ENCODE measurements at regions not wholly inside any gene's neighbourhood (a gene's known extent, or its start where the extent isn't known, plus 50 kb on each side); places are given as distances from the start of the nearest gene placed in this dataset.

DNA sequence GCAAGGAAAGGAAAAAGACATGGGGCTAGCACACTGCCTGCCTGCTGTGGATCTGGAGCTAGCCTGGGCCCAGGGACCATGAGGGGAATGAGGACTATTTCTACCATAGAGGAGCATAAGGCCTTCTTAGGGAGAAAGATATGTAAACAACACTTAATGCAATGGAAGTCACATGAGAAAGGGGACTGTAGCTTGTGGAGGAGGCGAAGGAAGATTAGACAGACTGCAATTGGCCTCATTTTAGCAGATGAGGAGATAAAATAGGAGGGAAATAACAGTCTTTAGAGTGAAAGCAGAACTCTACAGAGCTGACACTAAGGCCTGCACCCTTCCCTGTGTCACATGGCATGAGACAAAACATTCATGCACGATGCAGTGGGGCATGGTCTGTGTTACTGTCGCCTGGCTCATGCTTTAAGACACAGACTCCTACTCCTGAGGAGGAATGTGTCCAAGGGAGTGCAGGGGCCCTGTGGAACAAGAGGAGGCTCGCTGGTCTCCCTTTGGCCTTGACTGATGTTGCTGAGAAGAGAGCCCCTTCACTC lies 829.3 kb upstream of the IGFBP3 start:
- no peak for DNase-seq

DNA sequence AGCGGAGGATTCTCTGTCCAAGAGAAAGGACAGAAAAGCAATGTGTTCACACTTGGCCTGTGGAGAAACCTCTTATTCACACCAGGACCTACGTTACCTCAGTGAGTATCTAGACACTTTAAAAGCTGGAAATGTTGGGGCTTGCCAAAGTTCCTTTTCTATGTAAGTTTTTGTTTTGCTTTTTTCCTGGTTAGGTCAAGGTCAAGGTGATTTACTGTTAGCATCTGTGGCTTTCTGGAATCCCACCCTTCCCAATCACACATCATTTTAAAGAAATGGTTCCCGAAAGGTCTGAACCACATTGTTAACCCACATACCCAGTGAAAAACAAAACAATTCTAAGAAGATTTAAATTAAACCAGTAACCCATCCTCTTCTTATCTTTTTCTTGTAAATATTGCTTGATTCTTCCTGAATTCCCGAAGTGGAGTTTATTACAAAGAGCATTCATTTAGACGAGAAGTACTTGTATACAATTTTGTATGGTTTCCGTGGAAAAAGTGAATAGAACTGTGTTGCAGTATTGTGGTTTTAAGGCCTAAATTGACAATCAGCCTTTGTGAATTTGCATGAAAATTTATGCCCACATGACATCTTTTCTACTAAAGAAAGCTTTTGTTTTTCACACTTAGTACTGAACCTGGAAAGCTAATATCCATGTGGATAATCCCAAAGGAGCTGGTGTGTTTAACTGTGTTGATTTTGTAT lies 827.0 kb upstream of the IGFBP3 start:
- no peak for DNase-seq

DNA sequence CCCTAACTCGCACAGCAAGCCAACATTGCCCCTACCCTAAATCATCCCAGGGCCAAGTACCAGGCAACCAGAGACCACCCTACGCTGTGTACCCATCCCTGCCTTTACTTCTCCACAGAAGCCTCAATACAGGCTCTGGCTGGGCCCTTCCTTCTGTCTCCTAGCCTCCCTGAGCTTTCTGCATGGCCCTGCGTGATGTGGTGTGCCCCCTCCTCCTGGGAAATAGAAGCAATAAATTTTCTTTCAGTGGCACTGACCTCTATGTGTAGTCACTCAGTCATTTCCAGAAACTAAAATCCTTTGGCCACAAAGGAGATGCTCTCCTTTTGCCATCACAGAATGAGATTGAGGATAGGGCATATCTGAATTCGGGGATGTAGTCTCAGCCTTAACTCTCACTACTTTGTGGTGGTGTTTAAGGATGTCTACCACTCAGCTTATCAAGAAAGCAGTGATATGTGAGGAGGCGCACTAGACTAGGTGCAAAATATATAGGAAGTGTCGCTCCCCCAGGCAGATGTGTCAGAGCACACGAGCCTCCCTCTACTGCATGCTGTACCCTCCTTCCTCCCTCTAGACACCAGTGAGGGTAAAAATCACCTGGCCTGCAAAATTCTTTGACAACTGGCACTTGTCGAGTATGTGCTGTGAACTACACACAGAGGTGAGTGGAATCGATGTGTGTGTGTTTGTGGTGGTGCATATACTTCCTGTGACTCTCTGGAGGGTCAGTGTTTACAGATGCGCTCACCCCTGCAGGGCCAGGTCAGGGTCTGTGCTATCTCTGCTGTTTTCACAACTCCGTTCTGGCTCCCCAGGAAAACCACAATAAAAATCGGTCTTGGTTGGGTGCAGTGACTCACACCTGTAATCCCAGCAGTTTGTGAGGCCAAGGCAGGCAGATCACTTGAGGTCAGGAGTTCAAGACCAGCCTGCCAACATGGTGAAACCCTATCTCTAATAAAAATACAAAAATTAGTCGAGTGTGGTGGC lies 825.9 kb upstream of the IGFBP3 start:
- DNase-seq: no peak

DNA sequence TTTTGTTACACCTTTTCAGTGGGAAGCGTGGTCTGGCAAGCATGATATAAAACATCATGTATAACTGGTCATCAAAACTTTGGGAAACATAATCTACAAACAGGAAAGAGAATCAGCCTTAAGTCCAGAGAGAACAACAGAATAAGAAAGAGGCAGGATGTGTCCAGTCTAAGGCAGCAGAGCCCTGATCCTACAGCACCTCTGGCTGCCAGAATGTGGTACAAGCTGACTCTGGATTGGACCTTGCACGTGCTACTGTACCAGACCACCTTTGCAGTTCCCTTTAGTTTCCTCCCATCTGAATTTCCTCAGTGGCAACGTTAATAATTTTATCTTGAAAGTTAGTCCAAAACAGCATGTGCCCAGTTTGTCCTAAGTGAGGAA lies 824.6 kb upstream of the IGFBP3 start:
- no peak for DNase-seq

DNA sequence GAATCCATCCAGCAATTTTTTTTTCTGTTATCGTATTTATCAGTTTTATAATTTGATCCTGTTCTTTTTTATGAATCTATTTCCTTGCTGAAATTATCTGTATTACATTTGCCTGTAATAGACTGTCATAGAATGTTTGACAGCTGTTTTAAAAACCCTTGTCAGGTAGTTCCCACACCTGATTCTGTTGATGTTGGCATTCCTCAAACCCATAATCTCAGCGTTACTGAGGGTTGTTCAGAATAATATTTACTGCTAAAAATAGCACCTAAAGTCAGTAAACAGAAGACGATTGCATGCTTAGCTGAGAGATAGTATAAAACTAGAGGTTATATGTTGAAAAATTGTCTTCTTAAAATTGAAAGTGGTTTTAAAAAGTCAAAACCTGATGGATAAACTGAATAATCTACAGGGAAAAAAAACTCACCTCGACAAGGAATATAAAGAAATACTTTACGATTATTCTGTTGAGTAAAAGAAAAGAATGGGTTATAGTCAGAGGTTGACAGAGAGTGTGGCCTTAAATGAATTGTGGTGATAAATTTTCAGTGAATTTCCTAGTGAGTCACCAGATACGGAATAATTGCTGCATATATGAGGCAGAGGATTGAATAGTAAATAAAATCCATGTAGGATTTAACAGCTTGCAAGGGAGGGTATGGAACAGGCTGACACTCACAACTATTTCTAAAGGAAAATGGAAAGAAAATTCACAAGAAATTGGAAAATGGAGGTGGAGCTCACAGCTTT lies 824.1 kb upstream of the IGFBP3 start:
- no peak for DNase-seq

DNA sequence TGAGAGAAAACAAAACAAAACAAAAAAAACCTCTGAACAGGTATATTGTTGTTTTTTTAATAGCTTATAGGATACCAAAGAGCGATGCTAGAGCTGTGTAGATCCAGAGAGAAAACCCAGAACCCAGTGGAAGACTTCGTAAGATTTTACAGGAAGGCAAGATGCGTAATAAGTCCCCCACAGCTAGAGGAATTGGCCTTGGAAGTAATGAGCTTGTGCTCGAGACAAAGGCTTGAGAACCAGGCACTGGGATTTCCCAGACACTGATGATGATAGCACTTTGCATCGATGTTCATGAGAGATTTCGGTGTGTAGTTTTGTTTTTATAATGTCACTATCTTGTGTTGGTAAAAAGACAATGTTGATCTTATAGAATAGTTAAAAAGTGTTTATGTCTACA lies 821.5 kb upstream of the IGFBP3 start:
- no peak for DNase-seq

DNA sequence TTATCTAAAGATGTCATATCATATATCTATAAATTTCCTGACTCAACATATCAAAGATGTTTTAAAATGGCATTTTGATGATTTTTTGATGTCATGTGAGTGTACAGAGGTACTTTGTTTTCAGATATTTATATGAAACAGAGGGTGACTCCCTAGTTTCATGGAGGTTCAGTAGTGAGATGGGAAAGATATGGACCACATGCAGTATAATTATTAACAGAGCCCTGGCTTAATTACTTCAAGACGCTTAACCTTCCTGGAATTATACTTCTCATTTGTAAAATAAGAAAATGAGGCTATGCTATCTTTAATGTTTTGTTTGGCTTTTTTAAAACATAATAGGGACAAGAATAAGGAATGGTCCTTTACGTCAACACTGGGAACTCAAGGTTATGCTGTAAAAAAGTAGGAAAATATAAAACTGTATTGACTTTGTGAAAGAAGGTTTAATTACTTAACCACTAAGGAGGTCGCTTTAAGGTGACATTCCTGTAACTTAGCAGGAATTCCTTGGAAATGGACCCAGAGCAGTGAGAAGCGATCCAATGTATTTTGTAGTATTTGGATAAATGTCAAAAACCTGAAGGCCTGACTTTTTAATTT lies 821.0 kb upstream of the IGFBP3 start:
- no peak for DNase-seq

DNA sequence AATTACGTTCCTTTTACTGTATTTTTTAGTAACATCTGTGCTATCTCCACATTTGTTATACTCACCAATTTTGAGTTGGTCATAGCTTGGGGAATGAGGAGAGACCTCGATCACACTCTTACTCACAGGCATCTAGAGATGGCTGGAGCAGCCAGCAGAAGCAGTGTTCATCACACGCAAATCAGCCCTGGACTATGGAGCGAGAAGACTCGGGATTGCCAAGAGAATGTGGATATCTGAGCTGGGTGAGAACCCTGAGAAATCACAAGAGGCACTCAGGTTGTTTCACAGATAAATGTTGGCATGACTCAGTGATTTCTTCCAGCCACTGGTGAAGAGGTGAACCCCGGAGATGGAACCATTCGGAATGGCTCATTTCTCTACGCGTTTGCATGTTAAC lies 820.1 kb upstream of the IGFBP3 start:
- DNase-seq: no peak

DNA sequence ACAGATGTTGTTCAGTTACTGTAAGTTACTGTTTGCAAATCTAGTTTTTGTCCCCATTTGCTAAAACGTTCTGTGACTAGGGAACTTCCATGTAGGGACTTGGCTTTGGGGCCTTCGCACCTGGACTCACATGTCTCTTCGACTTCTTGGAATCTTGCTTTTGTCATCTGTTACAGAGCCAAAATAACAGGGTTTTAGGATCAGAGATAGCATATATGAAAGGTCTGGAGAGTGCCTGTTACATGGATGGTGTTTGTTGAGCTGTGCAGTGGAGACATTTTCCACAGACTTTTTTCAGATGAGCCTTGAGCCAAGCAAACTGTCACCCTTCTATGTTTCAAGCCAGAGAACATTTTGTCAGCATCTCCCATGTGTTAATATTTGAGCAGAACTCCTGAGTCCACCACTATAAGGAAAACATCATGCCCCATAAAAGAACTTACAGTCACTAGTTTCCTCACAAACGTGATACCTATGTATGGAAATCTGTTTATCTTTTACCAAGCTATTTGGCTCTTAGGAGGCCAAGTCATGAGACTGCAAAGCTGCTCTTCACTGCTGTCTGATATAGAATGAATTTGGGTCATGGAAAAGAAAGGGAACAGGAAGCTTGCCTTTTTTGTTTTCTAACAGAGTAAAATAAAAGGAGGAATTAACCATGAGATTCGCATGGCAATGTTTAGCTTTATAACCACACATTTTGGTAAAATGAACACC lies 818.6 kb upstream of the IGFBP3 start:
- DNase-seq: no peak

DNA sequence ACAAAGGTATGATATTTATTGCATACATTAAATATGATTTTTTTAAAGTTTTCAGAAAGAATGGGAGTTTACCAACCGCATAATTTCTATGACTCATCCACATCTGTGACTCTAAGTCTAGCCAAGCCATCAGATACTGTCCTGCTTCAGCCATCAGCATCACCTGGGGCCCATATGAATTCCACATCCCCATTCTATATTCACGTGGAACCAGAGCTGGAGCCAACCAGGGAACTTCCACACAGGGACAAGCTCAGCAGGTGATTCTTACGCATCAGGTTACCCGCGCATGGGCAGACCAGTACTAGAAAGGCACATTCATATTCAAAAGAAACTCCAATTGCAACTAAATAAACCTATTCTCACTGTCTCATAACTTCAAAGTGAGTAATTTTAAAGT lies 817.7 kb upstream of the IGFBP3 start:
- DNase-seq: no peak

DNA sequence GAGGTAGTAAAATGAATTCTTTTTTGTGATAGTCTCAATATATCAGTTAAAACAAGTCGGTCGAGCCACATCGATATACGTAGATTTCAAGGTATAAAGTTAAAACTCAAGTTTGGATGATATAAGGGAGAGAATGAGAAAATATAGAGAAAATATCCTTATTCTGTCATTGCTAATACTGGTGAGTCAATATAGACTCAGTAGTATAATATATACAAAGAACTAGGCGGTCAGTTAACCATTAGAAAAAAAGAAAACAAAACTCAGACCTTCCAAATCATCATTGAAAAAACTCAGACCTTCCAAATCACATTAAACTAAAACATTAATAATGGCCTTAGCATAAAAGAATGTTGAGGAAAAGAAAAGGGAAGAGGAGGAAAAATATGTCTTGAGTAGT lies 817.1 kb upstream of the IGFBP3 start:
- no peak for DNase-seq

DNA sequence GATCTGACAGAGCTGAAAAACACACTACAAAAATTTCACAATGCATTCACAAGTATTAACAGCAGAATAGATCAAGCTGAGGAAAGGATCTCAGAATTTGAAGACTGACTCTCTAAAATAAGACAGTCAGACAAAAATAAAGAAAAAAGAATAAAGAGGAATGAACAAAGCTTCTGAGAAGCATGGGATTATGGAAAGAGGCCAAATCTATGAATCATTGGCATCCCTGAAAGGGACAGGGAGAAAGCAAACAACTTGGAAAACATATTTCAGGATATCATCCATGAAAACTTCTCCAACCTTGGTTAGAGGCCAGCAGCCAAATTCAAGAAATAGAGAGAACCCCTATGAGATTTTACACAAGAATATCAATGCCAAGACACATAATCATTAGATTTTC lies 804.8 kb upstream of the IGFBP3 start:
- DNase-seq: no peak

DNA sequence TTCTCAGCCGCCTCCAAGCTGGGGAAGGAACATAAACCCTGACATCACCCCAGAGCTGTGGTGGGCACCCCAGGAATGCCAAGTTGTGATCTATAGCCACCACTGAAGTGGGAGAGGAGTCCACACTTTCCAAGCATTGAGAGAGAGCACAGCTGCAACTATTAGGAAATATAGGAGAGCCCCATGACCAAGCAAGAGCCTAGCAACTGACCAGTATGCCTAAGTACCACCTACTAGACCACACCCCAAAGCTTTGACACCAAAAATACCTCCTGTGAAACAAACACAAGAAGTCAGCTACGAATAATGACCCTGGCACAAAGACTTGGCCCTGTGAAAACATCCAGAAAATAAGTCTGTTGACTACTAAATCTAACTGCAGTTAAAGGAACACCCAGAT lies 804.1 kb upstream of the IGFBP3 start:
- no peak for DNase-seq

DNA sequence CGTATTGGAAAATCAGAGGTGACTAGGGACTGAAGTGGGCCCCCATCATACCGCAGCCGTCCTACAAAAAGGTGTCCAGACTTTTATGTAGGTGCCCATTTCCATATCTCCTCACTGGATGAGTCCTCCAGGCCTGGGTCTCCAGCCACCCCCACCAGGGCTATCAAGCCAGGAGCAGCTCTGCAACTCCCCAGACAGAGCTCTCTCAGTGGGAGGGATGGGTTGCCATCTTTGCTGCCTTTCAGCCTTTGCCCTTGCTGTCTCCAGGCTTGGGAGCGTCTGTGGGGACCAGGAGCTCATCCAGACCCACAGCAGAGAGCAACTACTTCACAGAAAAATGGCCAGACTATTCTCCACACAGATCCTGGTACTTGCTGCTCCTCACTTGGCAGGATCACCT lies 802.7 kb upstream of the IGFBP3 start:
- DNase-seq: no peak

DNA sequence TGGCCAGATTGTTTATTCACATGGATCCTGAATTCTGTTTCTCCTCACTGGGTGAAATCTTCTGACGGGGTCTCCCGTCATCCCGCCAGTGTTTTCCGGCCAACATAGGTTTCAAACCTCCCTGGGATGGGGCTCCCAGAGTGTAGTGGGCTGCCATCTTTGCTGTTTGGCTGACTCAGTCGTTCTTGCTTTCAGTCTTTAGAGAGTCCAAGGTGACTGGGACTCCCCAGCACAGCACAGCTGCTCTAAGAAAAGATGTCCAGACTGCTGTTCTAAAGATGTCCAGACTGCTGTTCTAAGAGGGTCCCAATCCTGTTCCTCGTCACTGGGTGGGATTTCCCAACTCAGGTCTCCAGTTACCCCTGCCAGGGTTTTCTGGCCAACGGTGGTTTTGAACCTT lies 801.9 kb upstream of the IGFBP3 start:
- no peak for DNase-seq

DNA sequence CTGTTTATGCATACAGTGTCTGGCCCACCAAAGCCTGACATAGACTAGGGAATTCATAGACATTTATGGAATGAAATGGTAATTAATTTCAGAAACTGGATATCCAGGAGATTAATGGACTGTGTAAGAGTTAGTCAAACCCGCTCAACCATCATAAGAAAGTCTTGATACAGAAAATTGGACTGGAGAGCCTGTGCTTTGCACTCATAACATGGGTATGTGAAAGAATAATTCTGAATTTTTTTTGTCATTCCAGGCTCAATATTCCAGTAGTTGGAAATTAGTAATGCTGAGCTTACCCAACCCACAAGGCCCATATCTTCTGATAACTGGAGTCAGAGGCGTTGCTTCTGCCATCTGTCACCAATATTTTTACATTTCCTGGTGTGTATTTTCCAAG lies 799.7 kb upstream of the IGFBP3 start:
- DNase-seq: no peak

DNA sequence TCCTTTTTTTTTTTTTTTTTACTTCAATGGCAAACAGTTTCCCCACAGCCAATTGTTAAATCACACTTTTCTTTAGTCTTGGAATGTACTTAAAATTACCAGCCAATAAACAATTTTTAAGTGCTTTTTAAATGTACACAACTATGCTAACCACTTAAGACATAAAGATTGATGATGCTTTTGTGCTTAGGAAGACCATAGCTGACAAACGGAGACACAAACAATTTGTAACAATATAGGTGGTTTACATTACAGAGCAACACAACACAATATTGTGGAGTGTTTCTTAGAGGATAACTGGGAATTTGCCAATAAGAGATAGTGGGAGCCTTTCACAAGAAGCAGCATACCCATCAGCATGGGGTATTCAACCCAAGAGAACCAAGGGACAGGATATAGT lies 798.5 kb upstream of the IGFBP3 start:
- no peak for DNase-seq

DNA sequence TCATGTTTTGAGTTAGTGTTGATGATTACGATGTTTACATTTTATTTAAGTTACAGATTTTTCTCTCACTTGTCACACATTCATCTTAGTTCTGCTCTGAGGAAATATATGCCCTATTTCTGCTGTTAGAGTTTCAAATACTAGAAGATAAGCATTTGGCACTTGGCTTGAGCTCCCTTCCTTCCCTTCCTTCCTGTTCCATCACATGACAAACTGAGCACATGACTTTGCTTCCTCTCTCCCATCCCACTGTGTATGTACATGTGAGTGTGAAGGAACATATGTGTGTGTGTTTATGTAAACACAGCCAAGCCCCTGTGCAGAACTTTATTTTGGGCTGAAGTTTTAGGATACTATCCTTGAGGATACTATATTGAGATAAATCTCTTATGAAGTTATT lies 795.9 kb upstream of the IGFBP3 start:
- no peak for DNase-seq

DNA sequence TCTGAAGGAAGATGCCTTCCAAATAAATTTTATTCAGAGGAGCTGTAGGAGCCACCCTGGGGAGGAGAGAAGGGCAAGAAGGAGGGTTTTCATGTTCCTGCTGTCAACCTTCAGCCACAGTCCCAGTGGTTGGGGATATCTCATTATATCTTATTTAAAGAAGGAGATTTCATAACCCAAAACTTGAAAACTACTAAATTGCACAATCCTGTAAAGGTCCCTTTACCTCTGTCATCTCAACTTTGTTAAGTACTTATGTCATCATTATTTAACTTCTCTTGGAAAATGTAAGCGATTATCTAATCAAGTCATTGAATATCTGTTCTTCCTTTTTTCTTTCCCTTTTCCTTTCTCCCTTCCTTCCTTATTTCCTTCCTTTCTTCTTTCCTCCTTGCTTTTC lies 794.5 kb upstream of the IGFBP3 start:
- no peak for DNase-seq

DNA sequence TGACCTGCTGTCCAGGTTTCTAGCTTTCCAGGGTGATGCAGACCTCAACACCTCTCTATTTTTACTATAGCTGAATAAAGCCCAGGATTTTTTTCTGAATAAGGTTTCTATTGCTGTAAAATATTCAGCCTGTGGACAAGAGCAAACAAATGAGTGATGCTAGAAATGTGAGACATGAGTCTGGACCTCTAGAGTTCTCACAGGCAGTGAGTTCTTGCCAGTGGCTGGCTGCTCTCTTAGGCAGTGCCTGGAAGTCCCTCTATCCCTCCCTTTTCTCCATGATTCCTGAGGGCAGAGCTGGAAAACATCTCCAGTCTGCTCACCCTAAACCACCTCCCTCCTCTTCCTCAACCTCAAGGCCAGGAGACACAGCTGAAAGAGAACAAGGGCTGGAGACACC lies 793.8 kb upstream of the IGFBP3 start:
- DNase-seq: no peak

DNA sequence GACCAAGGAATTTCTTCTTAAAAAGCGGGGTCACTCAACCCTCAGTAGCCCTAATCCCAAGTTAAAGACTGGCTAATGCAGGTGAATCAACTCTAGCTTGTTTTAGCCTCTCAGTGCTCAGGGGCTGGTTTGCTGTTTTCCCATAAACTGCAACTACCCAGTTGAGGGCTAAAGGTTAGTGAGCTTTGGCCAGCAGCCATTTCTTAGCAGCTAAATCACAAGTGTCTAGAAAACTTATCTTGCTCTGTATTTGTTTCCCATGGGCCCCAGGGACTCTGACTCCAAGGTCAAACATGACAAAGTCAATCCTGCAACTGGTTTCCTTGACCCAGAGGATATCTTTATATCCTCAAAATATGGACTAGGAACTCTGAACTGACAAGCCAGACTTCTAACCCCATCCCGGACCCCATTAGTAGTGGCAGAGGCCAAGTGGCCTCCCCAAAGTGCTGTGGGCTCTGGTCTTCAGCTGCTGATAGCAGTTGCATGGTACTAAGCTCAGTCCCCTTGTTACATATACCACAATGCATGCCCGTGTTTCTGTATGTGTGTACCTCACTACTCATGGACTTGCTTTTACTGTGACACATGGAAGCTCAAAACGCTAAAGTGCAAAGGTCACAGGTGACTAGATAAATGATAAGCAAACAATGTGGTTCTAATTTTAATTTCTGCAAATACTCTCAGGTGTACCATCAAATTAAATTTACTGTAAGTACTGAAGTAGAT lies 793.0 kb upstream of the IGFBP3 start:
- no peak for DNase-seq

DNA sequence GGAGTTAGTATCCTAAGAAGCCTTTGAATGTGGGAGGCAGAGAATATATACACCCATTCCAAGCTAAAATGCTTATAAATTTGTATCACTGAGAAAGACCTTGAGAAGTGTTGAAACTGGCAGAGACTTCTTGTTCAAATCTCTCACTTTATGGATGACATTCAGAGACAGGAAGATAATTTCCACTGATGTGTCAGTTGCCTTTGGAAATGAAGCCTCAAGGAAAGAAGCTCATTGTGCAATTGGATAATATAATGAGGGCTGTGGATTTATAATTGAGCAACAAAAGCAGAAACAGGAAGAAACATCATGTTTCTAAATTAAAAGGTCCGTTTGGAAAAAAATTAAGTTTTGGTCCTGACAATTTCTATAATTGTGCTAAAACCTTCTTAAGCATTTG lies 789.9 kb upstream of the IGFBP3 start:
- no peak for DNase-seq
